T-helper 1 cell treated with Interleukin-12 subunit alpha and Interleukin-12 subunit beta and Interleukin-4 antibody, amounts not matched to agents 30 ng/mL and 1 ng/mL, for 36 hours (primary cell): ENCODE measurements at regions not wholly inside any gene's neighbourhood (a gene's known extent, or its start where the extent isn't known, plus 50 kb on each side); places are given as distances from the start of the nearest gene placed in this dataset.

Experiments
- intact Hi-C: fragments of 100-400 bp; cut with micrococcal nuclease; formaldehyde crosslinking; loops from one replicate; pipeline ENCODE4 v1.15.1; 2024

GRCh38 chr9:73643379-73644013 is 491.8 kb downstream of the ANXA1 start:
- intact Hi-C loops = no loop called here

- intact Hi-C loops = no loop called here
Observed at GRCh38 chr9:73647560-73647959, 495.9 kb downstream of the ANXA1 start.

GRCh38 chr9:73649552-73649951 is 497.9 kb downstream of the ANXA1 start:
- intact Hi-C loops = no loop called here

GRCh38 chr9:73655363-73655762 is 503.7 kb downstream of the ANXA1 start:
- intact Hi-C loops = loop anchor here (1.0 kb wide), 1 partner anchor 10 kb away; no protein-coding TSS in a partner anchor

GRCh38 chr9:73655831-73656230 is 504.2 kb downstream of the ANXA1 start:
- intact Hi-C loops = loop anchor here (1.0 kb wide), 1 partner anchor 9 kb away; no protein-coding TSS in a partner anchor

GRCh38 chr9:73665253-73665652 is 513.6 kb downstream of the ANXA1 start:
- intact Hi-C loops = loop anchor here (1.0 kb wide), 1 partner anchor 10 kb away; no protein-coding TSS in a partner anchor

GRCh38 chr9:73667749-73668148 is 516.1 kb downstream of the ANXA1 start:
- intact Hi-C loops = no loop called here

- intact Hi-C loops = loop anchor here (5.0 kb wide), 2 partner anchors 1061 to 1321 kb away; no protein-coding TSS in a partner anchor
Observed at GRCh38 chr9:73680831-73681230, 529.2 kb downstream of the ANXA1 start.

GRCh38 chr9:73682789-73683188 is 531.1 kb downstream of the ANXA1 start:
- intact Hi-C loops = loop anchor here (5.0 kb wide), 2 partner anchors 1060 to 1320 kb away; no protein-coding TSS in a partner anchor

GRCh38 chr9:73683862-73684591 is 532.4 kb downstream of the ANXA1 start:
- intact Hi-C loops = loop anchor here (1.0 to 5.0 kb wide), 5 partner anchors 695 to 1318 kb away; no protein-coding TSS in a partner anchor

GRCh38 chr9:73684601-73685000 is 532.9 kb downstream of the ANXA1 start:
- intact Hi-C loops = loop anchor here (1.0 to 5.0 kb wide), 5 partner anchors 695 to 1318 kb away; no protein-coding TSS in a partner anchor

- intact Hi-C loops = loop anchor here (2.0 kb wide), 1 partner anchor 959 kb away; no protein-coding TSS in a partner anchor
Observed at GRCh38 chr9:73685786-73686185, 534.1 kb downstream of the ANXA1 start.

GRCh38 chr9:73689051-73689870 is 537.6 kb downstream of the ANXA1 start:
- intact Hi-C loops = no loop called here

- intact Hi-C loops = no loop called here
Observed at GRCh38 chr9:73701415-73702057, 549.9 kb downstream of the ANXA1 start.

- intact Hi-C loops = no loop called here
Observed at GRCh38 chr9:73714294-73714693, 562.6 kb downstream of the ANXA1 start.

- intact Hi-C loops = no loop called here
Observed at GRCh38 chr9:73715591-73715990, 563.9 kb downstream of the ANXA1 start.

GRCh38 chr9:73719660-73720059 is 568.0 kb downstream of the ANXA1 start:
- intact Hi-C loops = no loop called here

- intact Hi-C loops = no loop called here
Observed at GRCh38 chr9:73720601-73721000, 568.9 kb downstream of the ANXA1 start.

- intact Hi-C loops = no loop called here
Observed at GRCh38 chr9:73736270-73736669, 584.6 kb downstream of the ANXA1 start.

- intact Hi-C loops = no loop called here
Observed at GRCh38 chr9:73738741-73739530, 587.3 kb downstream of the ANXA1 start.
